ENCODE measurements at regions not wholly inside any gene's neighbourhood (a gene's known extent, or its start where the extent isn't known, plus 50 kb on each side); places are given as distances from the start of the nearest gene placed in this dataset.
"Not testable (repeated sequence)": the region's sequence is repeated elsewhere in the genome, so short reads cannot be mapped to it uniquely, and the experiment has no call there.

DNA sequence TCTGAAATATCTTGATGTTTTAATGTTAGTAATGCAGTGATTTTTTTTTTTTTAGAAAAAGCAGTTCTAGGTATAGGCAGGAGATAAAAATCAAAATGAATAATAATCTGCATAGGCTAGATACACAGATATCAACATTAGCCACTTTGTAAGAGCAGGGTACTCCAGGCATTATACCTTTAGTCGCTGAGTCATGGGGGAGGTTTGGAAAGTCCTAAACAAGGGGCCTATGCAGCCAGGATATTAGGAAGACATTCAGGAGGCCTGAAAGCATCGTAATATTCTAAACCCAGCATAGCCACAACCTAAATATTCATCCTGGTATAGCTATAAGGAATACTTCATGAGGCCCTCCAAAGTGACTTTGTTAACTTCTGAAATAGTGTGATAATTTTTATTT, 258.1 kb upstream of the NECTIN3 start:
- DNase-seq (ENCODE audit: low spot score), result no peak

DNA sequence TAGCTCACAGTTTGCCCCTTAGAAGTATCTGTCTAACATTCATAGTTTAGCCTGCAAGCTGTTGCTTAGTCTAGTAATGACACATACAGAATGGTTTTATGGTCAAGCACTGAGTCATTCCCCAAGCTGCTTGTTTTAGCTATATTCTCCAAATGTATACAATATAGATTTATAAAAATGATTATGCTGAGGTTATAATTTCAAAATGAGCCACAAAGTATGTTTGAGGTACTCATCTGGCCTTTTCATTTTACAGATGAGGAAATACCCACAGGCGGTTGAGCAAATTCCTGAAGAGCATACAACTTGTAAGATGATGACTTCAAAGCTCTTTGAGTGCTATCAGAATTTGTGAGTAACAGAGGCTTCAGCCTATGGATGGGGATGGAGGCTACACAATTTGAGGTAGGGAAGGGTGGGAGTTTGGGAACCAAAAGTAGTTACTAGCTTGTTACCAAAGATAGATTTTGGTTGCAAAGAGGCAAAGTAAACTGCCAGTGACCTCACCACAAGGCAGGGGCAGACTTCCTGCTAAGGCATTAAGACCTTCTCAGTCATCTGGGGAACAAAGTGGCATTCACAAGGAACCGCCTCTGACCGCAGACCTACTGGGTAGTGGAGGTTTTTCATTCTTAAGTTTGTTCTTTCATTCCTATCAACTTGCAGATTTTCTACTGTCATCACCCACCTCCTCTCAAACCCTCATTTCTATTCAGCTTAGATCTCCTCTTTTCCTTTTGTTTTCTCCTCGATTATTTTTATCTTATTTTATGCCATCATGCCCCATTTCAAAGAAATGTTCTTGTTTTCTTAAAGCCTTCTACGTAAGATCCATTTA, 257.2 kb upstream of the NECTIN3 start:
- DNase-seq (ENCODE audit: low spot score), result no peak

DNA sequence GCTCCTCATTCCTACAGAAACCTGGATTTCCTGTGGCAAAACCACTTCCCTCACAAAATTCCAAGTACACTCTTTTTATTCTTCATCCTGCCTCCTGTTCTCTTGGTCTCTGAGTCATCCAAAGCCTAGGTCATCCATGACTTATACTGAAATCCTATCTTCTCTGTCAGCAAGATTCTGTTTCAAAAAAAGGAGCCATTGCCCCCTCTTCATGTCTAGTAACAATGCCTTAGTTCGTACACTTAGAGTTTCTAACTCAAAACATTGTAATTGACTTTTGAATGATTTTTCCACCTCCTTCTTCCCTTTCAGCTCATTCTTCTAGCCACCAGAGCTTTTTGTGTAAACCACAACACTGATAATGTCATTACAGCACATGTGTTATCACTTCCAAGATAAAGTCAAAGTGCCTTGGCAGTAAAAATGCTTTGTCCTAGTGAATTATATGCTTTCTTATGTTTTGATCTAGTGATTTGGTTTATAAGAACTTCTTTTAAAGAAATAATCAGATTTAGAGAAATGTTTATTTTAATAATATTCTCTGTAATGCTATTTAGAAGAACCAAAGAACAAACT, 256.5 kb upstream of the NECTIN3 start:
- DNase-seq (ENCODE audit: low spot score), result no peak

DNA sequence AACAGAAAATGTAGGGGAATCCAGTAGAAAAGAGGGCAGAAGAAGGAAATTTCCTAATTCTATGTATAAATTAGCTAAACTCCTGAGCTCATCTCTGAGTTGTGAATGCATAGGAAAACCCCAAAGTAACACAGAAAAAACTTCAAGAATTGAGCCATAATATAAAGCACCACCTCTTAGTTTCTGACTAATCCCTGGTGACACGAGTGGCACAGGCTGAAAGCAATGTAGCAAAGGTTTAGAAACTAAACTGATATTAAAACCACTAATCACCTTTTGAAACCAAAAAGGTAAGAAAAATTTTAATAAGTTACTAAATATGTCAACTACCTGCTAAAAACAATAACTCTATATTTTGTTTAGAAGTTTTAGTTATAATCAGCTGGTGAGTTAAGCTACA, 255.6 kb upstream of the NECTIN3 start:
- no peak for DNase-seq (ENCODE audit: low spot score)

DNA sequence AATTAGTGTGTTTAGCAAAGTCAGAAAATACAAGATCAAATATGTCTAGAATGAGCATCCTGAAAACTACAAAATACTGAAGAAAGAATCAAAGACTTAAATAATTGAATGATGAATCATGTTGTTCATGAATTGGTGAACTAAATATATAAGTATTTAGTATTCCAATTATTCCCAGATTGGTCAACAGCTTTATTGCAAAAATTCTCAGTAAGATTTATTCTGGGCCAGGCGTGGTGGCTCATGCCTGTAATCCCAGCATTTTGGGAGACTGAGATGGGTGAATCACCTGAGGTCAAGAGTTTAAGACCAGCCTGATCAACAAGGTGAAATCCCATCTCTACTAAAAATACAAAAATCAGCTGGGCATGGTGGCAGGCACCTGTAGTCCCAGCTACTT, 250.0 kb upstream of the NECTIN3 start:
- DNase-seq (ENCODE audit: low spot score), result no peak

DNA sequence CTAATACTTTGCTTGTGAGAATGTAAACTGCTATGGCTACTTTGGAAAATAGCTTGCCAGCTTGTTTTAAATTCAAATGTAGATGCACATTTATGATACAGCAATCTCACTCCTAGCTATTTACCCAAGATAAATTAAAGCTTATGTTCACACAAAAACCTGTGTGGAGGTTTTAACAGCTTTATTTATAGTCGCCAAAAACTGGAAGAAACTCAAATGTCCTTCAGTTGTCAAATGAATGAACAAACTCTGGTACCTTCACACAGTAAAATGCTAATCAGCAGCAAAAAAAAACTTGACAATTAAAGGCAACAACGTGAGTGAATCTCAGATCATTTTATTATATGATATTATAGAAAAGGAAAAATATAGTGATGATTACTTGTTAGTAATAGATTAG, 248.6 kb upstream of the NECTIN3 start:
- no peak for DNase-seq (ENCODE audit: low spot score)

DNA sequence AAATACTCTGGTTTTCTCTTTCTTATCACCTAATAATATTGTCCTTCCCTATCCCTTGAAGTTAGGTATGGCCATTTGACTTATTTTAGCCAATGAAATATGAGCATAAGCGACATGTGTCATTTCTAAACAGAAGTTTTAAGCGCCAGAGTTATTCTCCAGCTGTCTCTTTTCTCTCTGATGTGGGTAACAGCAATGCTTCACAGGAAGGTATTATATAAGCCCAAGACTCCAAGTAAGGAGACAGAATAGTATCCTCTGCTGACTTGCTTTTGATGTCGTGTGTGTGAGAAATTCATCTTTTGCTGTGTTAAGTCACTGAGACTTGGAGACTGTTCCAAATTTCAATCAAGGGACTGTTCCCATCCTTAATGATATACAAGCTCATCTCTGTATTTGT, 224.6 kb upstream of the NECTIN3 start:
- DNase-seq (ENCODE audit: low spot score), result no peak

DNA sequence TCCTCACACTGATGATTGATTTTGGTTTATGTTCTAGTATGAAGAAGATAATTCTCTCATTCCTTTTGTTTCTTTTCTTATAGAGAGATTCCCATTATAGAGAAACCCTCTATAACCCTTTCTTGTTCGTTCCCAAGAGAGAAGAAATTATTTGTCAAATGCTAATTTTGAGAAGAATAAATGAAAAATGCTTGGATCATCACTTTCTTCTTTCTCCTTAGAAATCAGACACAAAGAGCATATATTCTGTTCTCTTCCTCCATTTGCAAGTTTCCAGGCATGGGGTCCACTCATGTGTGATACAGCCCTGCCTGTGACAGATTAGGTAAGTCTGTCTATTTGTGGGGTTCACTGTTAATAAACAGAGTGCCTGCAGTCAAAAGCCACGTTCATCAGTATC, 222.6 kb upstream of the NECTIN3 start:
- DNase-seq (ENCODE audit: low spot score), result no peak

DNA sequence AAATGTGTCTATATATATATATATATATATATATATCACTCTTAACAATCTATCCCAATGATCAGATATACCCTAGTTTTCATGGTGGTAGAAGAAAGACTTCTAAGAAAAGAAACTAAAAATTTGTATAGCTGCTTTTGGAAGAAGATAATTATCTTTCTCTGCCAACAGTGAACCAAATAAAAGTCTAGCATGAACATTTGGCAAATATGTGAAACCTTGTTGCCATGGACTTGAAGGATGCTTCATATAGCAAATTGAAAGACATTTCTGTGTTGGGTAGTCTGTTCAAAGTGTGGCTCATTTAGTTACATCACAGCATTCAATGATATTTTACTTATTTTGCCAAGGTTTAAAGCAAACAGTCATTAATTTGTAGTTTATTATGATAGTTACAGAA, 219.9 kb upstream of the NECTIN3 start:
- no peak for DNase-seq (ENCODE audit: low spot score)

DNA sequence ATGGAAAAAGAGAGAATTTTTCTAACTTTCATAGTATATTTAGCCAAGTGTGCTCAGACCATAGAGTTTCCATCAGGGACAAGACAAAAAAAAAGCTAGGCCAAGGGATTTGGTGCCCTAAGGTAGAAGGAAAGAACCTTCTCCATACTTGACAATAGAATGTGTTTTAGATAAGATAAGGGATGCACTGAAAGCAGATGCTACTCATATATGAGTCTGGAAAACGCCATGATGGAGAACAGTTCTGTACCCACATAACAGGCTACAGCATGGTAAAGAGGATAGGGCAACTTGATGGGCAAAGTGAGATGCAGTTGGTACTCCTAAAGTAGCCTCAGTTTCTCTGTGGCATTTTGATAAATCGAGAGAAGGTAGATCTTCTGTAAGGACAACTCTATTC, 216.4 kb upstream of the NECTIN3 start:
- DNase-seq (ENCODE audit: low spot score), result no peak

DNA sequence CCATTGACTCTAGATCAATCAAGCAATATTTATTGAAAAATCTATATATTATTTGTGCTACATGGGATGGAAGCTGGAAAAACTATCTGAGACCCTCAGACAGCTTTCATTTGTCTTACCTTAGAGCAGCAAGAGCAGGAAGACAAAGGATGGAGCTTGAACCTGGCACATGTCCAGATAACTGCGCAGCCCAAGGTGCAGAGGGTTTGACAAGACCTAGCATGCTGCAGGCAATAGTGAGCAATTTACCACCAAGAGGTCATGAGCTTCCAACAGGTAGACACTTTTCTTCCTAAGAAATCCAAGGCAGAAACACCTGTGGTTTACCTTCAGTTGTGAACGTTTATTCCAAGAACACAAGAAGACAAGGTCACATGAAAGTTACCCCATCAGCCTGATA, 214.7 kb upstream of the NECTIN3 start:
- DNase-seq (ENCODE audit: low spot score), result no peak

DNA sequence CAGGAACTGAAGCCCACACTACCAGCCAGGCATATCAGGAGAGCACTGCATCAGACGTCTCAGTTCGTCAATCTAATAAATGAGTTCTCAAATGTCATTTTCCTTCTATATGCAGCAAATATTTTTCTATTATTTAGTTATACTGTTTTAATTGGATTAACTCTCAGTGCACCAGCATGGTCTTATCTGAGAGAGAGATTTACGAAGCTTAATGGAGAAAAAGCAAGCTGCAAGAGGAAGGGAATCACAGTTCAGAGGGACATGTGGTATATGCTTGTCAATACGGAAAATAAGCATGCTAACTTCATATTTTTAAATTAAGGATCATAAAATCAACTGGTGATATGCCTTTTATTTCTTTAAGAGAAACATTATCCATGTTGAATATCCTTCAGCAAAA, 213.1 kb upstream of the NECTIN3 start:
- no peak for DNase-seq (ENCODE audit: low spot score)

DNA sequence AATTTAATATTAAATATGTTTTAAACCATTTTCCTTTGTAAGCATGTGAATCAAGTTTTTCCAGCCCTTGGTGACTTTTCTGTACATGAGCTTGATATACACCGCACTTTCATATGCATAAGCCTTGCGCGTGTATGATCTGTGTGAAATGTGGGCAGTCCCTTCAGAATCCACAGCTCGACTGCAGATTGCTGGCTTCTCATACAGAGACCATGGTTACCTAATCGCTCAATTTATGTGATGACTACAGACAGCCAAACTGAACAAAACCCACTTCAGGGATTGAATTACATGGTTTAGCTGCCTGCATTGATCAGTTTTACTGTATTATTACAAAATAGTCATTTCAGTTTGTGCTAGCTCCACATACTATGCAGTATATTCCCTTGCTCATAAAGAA, 212.3 kb upstream of the NECTIN3 start:
- no peak for DNase-seq (ENCODE audit: low spot score)

DNA sequence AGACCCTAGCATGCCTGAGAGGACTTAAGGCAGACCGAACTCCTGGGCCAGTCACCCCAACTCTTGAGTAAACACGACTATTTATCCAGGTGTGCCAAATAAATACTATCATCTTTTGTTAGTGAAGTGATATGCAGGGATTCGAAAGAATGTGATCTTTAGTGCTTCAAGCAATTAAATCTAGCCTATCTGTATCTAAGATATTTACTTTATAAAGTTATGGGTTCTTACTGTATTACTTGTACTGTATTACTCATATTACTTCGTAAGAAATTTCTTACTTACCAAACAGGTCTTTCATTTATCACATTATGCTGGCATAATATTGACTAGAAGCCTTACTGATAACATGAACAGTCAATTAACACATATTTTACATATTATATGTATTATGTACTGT, 211.6 kb upstream of the NECTIN3 start:
- no peak for DNase-seq (ENCODE audit: low spot score)

DNA sequence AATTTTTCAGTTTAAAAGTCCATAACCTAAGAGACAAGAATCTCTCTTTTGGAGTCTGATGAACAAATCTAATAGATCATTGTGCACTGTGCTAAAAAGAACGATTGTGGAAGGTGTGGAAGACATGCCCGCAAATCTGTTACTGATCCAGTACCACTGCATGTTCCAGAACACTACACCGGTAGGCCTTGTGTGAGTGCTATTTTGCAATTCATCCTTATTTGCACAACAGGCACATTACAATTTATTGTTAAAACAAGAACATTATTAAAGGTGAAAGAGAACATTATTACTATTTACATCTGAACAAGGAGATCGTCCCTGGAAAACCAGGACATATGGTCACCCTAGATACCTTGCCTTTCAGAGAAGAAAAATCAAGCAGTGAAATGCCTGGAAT, 205.7 kb upstream of the NECTIN3 start:
- no peak for DNase-seq (ENCODE audit: low spot score)

DNA sequence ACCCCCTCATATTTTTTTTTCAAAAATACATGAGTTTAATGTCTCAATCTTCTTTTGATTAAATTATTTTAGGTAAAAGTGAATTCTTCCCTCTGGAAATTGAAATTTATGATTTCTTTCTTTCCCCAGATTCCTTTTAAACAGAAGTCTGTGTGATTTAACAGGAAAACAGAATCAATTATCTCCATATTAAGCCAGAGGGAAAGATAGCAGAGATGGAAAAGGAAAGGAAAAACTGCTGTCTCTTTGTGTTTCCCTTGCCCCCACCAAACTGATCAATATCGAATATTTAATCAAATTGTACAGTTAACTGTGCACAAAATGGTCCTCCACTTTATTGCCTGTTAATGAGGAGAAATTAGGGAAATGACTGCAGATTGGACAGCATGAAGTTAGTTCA, 203.5 kb upstream of the NECTIN3 start:
- DNase-seq (ENCODE audit: low spot score), result no peak

DNA sequence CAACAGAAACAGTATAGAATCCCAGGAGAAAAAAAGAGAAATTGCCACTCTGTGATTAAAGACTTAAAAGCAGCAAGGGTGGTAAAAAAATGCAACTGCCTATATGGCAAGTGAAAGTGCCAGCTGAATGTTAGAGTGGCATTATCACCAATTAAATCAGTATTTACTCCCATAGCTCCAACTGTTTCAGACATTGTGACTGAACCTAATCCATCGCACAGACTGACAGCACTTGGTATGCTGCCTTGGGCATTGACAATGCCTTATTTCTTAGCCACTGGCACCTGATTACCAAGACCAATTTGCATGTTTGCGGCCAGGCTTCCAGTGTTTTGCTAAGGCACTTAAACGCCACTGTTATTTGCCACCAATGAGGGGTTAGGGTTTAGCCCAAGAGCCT, 201.9 kb upstream of the NECTIN3 start:
- no peak for DNase-seq (ENCODE audit: low spot score)

DNA sequence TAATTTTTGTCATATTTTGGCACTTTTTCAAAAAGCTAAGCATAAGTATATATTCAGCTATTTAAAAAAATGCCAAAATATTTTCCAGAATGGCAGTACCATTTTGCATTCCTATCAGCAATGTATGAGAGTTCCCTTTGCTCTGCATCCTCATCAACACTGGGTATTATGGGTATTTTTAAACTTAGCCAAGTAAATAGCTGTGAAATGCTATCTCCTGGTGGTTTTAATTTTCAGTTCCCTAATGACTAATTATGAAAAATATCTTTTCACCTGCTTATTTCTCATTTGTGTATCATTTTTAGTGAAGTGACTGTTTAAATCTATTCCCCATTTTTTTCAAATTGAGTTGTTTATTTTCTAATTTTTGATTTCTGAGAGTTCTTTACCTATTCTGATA, 199.7 kb upstream of the NECTIN3 start:
- no peak for DNase-seq (ENCODE audit: low spot score)

DNA sequence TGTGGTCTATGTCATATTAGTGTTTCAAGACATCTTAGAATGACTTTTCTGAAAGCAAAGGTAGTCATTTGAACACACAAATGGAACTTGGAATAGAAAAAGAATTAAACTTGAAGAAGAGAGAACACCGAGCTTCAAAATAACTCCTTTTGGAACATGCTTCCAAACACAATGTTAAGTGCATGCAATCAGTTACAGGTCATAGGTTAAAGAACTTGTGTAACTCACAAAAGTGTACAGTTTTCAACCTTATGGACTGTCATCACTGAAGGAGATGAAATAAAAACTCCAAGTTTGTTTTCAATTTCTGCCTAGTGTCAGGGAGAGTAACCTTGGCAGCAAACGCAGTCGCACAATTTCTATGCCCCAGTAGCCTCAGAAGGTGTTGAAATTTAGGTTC, 192.9 kb upstream of the NECTIN3 start:
- no peak for DNase-seq (ENCODE audit: low spot score)

DNA sequence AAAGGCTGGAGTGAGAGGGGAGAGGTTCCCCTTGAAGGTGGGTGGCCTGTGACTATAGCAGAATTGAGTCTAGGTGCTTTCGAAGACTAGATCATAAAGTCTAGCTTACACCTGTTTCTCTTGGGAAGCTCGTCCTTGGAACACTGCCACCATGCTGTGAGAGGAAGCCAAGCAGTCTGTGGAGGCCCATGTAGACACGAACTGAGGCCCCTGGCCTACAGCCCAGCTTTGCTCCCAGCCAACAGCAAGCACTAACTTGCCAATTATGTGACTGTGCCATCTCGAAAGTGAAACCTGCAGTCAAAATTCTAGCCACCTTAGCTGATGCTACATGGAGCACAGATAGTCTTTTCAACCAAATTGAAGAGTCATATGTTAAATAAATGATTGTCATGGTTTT, 190.5 kb upstream of the NECTIN3 start:
- DNase-seq (ENCODE audit: low spot score), result peak; percentile 39

DNA sequence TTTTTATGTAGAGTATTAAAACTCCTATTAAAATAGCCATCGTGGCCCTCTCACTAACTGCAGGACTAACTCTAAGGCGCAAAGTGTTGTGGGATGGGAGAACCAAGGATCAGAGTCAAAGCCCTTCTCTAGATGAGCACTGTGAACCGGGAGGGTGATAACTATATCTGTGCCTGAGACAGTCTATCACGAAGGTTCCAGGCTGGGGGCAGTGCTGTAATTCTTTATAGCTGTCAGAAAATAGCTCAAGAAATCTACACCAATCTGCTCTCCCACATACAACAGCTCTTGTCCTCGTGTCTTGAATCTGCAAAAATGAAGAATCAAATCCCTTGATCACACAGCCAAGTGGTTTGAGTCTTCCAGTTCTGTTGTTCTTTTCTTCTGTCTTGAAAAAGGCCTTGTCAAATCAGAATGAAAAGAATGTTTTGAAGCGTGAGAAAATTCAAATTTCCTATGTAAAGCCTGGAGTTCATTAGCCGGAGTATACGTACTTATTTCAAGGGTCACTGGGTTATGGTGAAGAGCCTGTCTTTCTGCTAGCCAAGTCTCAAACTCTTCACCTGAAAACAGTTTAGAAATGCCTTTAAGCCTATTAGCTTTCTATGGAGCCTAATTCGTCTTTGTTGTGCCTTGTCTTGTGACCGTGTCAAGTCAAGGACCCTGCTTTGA, 185.3 kb upstream of the NECTIN3 start:
- no peak for DNase-seq (ENCODE audit: low spot score)

DNA sequence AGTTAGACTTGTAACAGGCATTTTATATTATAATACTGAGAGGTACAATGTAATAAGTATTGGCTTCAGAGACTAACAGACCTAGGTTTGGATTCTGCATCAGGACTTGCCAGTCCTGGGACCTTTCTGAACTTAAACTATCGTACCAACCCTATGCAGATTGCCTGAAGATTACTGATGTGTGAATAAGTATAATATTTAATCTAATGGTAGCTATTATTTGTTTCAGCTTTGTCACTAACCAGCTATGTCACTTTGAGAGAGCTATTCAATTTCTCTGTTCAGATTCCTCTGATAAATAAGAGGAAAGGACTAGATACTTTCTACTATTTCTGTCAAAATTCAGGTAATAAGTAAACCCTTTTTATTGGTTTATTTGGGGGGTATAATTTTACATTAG, 184.4 kb upstream of the NECTIN3 start:
- DNase-seq (ENCODE audit: low spot score), result no peak

DNA sequence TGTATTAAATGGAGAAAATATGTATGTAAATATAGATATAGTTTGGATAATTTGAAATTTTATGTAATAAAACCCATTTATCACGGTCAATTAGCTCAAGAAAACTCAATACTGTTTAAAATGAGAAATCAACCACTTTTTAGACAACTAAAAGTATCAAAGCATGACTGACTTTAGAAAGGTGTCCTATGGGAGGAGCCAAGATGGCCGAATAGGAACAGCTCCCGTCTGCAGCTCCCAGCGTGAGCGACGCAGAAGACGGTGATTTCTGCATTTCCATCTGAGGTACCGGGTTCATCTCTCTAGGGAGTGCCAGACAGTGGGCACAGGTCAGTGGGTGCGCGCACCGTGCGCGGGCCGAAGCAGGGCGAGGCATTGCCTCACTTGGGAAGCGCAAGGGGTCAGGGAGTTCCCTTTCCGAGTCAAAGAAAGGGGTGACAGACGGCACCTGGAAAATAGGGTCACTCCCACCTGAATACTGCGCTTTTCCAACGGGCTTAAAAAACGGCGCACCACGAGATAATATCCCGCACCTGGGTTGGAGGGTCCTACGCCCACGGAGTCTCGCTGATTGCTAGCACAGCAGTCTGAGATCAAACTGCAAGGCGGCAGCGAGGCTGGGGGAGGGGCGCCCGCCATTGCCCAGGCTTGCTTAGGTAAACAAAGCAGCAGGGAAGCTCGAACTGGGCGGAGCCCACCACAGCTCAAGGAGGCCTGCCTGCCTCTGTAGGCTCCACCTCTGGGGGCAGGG, 182.8 kb upstream of the NECTIN3 start:
- DNase-seq (ENCODE audit: low spot score), result not testable (repeated sequence)

Data from D341Med (cell line).